Germinal center (tissue), 1 donor: ENCODE measurements at regions not wholly inside any gene's neighbourhood (a gene's known extent, or its start where the extent isn't known, plus 50 kb on each side); places are given as distances from the start of the nearest gene placed in this dataset.
"Not testable (repeated sequence)": the region's sequence is repeated elsewhere in the genome, so short reads cannot be mapped to it uniquely, and the experiment has no call there.

ENCODE experiments used
- DNase-seq: peaks from one replicate; pipeline ENCODE4 v3.0.0; 2012; ENCODE audit warnings: mixed read lengths, low spot score

DNA sequence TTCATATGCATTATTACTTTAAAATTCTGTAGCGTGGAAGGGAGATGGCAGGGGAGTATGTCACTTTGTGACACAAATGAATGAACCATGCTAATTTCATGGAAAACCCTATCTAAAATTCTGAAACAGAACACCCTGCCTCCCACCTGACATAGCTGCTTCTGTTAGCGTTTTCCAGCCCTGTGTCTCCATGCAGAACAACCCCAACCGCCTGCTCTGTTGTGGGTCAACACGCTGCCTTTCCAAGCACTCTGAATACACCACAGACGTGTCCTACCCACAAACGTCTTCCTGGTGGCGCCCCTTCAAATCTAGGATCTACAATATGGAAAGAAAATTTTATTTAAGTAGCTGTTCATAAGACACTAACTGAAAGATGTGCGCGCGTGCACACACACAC, 238.6 kb downstream of the TRIML1 start:
- DNase-seq: no peak

DNA sequence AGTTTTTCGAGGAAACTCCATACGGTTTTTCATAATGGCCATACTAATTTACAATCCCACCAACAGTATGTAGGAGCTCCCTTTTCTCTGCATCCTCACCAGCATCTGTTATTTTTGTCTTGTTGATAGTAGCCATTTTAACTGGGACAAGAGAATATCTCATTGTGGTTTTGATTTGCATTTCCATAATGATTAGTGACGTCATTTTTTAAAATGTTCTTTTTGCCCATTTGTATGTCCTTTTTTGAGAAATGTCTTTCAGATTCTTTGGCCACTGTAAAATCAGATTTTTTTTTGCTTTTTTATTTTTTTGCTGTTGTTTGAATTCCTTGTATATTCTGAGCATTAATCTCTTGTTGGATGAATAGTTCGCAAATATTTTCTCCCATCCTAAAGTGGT, 243.9 kb downstream of the TRIML1 start:
- no peak for DNase-seq

DNA sequence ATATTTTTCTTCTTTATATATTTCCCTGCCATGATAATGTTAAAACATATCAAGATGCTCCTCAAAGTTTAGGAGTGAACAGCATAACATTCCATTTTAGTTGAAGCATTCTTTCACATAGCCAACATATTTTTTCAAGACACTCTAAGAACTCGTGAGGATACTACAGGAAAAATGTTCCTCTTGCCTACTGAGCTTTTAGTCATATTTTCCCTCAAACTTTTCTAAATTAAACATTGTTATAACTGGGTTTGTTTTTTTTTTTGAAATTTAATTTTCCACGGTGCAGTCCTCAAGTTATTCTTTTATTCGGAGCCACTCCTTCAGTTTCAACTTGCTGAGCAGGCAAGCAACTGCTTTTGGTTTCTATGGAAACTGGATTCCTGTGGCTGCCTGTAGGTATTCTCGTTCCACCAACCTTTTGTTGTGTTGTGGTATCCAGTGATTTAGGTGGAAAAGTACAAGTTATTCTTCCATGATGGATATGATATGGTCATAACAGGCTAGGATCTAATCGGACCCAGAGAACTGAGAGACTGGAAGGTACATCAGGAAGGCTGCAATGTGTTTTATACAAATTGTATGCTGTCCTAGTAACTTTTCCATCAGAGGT, 248.0 kb downstream of the TRIML1 start:
- DNase-seq: no peak

DNA sequence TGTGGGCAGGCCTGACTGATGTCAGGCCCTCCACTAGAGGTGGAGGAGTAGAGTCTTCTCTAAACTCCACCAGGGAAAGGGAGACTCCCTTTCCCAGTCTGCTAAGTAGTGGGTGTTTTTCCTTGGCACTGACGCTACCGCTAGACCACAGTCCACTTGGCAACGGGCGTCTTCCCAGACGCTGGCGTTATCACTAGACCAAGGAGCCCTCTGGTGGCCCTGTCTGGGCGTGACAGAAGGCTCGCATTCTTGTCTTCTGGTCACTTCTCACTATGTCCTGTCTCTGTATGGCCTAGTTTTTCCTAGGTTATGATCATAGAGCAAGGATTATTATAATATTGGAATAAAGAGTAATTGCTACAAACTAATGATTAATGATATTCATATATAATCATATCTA, 252.1 kb downstream of the TRIML1 start:
- not testable (repeated sequence) for DNase-seq

DNA sequence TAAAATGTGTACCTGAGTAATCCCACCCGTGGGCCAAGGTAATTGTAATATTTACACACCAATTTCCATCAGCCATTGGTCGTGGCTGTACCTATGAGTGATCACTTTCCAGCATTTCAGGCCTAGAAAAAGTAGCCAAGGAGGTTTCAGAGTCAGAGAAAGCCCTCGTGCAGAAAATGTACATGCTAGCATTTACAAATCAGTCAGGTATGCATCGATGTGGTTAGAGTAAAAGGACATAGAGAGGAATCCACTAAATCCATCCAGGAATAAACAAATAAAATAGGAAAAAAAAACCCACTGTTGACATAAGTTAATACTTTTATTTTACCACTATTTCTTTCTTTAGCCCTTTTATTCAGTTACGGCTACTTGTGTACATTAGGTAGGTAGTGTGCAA, 256.8 kb downstream of the TRIML1 start:
- no peak for DNase-seq

DNA sequence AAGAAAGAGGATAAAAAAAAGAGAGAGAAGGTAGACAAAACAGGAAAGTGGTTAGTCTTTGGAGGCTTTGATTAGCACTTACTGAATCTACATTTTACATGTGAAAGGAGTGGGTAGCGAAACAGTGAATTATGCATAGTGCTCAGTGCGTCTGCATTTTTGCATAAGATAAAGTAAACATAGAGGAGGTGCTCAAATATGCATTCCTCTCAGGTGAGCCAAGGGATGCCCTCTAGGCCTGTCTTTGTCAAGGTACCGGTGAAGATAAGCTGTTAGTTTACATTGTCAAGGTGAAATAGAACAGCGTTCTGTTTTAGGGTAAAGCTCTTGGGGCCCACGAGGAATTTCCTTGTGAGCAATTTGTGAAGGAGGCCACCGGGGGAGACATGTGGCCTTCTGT, 260.6 kb downstream of the TRIML1 start:
- no peak for DNase-seq

DNA sequence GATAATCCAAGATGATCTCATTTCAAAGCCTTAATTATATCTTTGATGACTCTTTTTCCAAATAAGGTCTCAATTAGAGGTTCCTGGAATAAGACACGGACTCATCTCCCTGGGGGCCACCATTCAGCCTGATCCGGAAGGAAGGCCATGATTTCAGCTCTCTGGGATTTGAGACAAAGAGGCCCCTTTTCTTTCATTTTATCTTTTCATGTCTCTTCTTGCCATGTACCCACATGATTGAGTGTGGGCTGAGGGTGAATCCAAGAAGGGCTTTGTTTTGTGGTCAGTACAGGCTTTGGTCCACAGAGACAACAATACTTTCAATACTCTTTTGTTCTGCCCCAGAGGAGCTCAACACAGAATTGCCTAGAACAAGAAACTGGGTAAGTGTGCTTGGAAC, 261.2 kb downstream of the TRIML1 start:
- DNase-seq: no peak

DNA sequence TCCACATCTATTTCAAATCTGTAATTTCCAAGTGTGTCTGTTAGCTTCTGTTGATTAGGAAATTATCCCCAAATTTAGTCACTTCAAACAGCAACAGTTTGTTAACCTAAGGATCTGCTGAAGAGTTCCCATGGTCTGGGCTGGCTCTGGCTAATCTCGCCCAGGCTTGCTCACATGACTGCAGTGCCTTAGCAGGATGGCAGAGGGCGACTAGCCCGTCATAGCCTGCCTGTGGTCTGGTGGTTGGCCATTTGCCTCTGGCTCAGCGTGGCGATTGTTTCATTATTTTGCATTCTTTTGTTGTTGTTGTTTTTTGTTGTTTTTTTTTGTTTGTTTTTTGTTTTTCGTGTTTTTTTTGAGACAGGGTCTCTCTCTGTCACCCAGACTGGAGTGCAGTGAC, 264.0 kb downstream of the TRIML1 start:
- DNase-seq: no peak

DNA sequence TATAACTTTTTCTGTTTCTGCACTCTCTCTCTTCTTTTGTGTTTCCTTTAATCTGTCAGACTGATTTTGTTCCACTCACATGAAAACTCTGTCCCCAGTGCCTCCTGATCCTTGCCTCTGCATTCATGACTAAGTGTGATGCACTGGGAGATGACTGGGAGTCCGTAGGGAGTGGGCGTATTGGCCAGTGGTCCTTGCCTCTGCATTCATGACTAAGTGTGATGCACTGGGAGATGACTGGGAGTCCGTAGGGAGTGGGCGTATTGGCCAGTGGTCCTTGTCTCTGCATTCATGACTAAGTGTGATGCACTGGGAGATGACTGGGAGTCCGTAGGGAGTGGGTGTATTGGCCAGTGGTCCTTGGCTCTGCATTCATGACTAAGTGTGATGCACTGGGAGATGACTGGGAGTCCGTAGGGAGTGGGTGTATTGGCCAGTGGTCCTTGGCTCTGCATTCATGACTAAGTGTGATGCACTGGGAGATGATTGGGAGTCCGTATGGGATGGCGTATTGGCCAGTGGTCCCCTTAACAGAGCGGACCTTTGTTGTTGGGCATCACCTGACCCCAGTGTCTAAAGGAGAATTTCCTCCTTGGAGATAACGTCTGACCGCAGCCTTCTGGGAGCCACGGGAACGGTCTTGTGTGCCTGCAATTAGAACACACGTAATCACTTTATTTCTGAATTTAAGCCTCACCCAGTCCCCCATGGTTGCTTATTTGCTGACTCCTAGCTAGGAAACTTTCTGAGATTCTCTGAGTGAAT, 266.0 kb downstream of the TRIML1 start:
- not testable (repeated sequence) for DNase-seq

DNA sequence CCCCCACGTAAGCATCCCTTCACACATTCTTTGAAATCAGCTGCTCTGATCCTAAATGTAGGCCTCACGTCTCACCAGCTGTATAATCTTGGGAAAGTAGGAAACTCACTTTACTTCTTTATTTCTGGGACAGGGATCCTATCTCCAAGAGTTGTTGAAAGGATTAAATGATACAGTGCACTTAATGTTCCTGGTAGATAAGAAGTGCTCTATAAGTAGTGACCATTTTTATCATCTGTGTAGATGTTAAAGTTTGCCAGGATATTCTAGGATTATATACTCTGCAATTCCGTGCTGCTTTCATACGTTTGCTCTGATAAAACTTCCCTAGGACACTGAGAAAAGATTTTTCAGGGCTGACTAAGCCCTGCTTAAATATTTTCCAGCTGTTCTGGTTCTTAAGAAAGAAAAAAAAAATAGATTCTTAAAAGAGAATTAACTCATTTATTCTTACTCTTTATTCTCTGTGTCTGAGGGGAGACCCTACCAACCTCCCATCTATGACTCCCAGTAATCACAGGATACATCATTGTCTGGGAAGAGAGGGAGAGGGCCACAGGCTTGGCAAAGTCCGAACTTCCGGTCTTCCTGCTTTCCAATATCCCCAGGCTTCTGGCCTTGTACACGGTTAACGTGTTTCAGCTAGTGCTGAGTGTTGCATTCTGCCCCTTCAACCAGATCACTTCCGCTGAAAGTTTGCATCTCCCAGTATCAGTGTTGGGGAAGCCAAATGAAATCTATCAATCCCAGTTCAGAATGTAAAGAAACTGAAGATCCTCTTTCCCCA, 269.2 kb downstream of the TRIML1 start:
- no peak for DNase-seq

DNA sequence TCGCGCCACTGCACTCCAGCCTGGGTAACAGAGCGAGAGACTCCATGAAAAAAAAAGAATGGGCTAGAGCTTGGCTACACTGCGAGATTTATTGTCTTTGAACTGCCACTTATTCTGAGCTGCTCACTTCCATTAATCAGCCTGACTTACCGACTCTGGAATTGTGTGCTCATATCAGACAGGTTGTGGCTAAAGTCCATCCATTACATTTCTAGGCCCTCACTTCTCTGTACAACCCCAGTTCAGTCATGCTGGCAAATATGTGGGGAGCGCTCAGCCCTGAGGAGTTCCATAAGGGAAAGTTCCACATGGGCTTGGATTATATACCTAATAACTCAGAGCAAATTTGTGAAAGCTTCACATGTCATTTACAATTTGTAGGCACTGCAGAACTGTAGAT, 270.6 kb downstream of the TRIML1 start:
- DNase-seq: no peak

DNA sequence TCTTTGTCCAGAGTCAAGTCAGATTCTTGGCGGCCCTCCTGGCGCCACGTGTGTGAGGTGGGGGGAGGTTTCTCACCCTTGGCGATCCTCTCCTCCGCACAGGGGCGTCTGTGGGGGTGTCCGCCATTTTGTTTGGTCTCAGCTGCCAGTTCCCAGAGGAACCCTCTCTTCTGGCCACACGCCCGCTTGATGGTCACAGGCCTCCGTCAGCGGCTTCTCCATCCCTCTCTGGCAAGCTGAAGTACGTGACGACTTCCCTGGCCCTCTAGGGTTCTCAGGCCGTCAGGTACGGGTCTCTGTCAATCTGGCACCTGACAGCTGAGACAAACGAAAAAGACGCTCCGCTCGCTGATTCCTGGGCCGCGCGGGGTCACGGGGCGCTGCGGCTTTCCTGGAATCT, 272.6 kb downstream of the TRIML1 start:
- DNase-seq: no peak

DNA sequence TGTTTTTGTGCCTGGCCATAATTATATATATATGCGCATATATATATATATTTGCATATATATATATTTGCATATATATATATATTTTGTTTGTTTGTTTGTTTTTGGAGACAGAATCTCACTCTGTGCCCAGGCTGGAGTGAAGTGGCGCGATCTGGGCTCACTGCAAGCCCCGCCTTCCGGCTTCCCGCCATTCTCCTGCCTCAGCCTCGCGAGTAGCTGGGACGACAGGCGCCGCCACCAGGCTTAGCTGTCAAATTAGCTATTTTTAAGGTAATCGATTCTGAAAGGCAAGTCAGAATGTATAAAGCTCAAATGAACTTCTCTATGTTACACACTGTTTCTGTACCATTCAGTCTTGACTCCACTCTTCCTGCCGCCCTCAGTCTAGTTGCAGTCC, 273.3 kb downstream of the TRIML1 start:
- no peak for DNase-seq

DNA sequence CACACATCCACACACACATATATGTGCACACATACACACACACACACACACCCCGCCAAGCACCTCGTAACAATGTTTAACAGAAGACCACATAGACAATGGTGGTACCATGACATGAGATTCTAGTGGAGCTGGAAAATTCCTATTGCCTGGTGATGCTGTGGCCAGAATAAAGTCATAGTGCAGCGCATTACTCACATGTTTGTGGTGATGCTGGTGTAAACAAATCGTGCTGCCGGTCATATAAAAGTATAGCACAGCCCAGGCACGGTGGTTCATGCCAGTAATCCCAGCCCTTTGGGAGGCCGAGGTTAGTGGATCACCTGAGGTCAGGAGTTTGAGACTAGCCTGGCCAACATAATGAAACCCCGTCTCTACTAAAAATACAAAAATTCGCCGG, 275.2 kb downstream of the TRIML1 start:
- DNase-seq: no peak

DNA sequence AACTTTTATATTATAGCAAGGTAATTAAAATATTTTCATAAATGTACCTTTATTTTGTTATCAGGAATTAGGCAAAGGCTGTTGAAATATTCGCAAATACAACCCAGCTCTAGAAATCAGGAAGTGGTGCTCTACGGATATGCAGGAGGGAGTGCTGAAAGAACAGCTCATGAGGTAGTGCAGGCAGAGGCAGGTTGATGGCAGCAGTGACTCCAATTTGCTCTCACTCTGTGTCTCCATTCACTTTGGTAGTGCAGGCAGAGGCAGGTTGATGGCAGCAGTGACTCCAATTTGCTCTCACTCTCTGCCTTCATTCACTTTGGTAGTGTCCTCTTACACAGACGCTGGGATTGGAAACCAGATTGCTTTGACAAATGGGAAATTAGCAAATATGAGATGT, 277.9 kb downstream of the TRIML1 start:
- no peak for DNase-seq

DNA sequence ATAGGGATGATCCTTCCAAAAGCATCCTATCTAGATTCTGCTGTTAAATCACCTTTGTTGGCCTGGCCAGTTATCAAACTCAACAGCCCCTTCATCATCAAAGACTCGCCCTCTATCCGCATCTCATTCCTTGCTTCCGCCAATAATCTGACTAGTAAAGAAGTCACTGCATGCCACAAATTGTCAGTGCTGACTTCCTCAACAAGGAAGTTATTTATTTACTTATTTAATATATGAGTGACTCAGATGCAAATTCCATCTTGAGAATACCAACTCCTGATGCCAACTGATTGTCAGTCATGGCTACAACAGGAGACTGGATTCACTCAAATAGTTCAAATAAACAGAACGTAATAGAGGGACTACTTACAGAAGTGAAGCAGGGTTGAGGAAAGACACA, 283.8 kb downstream of the TRIML1 start:
- no peak for DNase-seq

DNA sequence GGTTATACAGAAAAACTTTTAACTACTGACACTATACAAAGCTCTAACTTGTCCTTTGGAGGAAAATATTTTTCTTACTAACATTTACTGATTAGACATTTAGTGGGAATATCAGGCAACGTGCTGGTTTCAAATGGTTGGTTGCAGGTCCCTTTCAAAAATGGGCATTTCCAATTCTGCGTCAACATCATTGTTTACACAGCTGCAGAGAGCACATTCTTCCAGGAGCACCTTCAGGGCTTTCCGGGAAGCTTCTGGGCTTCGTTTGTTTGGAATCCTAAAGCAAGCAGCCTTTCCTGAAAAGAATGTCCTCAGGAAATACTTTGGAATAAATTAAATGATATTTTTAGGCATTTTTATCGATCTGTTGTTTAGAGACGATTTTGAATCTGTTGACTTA, 289.7 kb downstream of the TRIML1 start:
- no peak for DNase-seq

DNA sequence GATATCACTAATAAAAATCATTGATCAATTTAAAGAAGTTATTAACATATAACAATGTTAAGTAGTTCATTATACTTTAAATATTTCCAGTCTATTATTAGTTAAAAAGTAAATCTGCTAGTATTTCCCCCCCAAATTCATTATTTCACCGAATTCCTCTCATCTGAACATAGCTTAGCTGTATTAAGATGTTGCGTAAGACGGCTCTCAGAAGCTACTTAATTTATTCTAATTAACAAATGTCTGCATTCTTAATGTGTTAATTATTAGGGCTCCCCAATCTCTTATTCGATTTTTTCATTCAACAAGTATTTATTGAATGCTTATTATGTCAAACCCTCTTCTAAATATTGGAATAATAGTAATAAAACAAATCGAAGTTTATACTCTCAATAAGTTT, 290.7 kb downstream of the TRIML1 start:
- no peak for DNase-seq

DNA sequence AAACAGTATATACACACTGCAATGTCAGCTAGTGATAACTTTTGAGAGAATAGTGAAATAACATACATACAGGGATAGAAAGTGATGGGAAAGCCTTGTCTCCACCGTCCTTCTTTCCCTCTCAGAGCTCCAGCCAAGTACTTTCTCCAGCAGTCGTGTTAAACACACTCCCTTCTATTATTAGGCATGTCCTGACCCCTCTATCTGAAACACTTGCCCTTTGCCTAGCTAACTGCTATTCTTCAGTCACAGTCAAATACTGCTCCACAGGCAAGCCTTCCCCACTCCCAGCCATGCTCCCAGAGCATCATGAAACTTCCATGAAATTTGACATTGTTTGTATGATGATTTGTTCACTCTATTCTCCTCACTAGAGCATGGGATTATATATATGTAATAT, 291.1 kb downstream of the TRIML1 start:
- no peak for DNase-seq

DNA sequence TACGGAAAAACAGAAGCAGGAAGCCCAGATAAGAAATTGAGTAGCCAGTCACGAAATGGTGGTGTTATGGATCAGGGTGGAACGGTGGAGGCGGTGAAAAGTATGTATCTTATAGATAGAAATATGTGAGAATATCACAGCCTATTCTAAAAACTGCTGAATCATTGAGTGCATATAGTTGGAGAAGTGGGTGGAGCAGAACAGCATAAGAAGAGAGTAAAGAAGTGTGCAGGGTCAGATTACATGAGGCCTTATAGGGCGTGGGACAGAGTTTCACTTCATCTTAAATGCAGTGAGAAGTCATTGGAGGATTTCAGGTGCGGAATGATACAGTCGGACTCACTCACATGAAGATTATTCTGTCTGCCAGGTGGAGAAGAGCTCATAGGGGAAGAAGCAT, 293.1 kb downstream of the TRIML1 start:
- no peak for DNase-seq

DNA sequence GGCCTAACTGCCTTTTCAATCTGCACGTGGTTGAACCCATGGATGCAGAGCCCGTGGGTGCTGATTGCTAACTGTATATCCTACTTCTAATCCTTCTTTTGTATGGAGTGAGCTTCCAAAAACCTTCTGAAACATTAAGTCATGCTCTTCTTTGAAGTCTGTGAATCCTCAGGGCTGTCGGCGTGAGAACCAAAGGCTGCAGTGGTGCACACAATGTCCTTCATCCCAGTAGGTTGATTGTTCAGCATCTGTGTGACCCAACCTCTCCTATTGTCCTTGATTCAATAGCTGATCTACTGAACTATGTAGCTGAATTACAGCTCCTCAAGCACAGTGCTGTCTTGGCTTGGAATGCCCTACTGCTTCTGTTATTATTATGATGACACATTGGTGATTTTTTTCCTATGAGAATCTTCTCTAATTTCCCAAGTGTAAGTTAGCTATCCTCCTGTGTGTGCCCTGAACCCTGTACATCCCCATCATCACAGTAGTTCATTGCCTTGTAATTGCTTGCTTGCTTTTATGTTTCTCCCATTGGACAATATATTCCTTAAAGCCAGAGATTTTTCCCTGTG, 294.6 kb downstream of the TRIML1 start:
- no peak for DNase-seq

DNA sequence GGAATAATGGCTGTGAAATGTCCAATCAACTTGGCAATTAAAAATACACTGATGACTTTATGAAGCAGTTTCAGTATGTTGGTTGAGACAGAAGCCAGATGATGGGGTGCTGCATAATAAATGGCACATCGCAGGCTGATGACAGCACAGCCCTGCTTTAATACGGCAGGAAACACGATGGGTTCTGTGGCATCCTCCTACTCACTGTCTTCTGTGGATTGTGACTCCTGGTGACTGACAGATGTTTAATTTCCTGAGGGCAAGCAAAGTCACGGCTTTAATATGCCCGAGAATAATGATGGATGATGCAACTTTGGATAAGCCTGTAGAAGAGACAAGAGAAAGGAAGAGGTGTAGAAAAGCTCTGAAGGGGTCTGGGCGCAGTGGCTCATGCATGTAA, 295.4 kb downstream of the TRIML1 start:
- no peak for DNase-seq

DNA sequence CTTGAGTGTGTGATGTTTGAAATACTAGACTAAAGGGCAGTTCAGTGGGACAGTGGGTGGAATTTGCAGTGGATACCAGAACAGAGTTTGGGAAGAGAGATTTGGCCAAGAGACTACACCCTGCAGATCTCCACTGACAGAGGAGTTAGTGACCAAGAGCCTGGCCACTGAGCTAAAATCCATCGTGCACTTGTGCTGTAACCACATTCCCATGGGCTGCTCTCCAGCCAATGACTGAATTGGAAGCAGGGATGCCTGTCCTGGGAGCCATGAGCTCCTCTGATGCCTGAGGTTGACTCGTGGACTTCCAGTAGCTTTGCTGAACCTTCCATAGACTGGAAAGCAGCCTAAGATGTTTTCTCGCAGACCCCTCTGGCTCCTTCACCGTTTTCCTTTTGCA, 296.1 kb downstream of the TRIML1 start:
- no peak for DNase-seq
